Gastrocnemius medialis (tissue), 4 donors: ENCODE measurements at regions not wholly inside any gene's neighbourhood (a gene's known extent, or its start where the extent isn't known, plus 50 kb on each side); places are given as distances from the start of the nearest gene placed in this dataset.
"Not testable (repeated sequence)": the region's sequence is repeated elsewhere in the genome, so short reads cannot be mapped to it uniquely, and the experiment has no call there.

ENCODE experiments used
- ATAC-seq, 2 donors: fragments of 150-250 bp; one replicate each; pipeline ENCODE4 v1.9.1; 2016
- DNase-seq, 2 donors: peaks; one replicate each; pipeline ENCODE4 v3.0.0-alpha.2; 2019
- H3K27ac ChIP-seq, 4 donors: fragments of 200-600 bp; sonication (generic); 1 replicate in 1 of 4; 2 replicates in 3 of 4; pipeline ENCODE4 v1.5.1; 2016 to 2018; ENCODE audit warnings: mild to moderate bottlenecking in 2 of 4, moderate library complexity in 1 of 4
- H3K27me3 ChIP-seq, 3 donors: fragments of 200-600 bp; sonication (generic) in 2 of 3; 1 replicate in 1 of 3; 2 replicates in 2 of 3; pipeline versions ENCODE4 v1.5.1 to v1.6.0; 2016 to 2019; ENCODE audit warnings: mild to moderate bottlenecking in 1 of 3, moderate library complexity in 1 of 3
- H3K36me3 ChIP-seq, 2 donors: fragments of 200-600 bp; sonication (generic) in 1 of 2; one replicate each; pipeline ENCODE4 v1.5.1; 2017 to 2018
- H3K4me1 ChIP-seq, 2 donors: fragments of 200-600 bp; sonication (generic) in 1 of 2; one replicate each; pipeline ENCODE4 v1.5.1; 2016 to 2017; ENCODE audit warnings: mild to moderate bottlenecking in 2 of 2
- H3K4me3 ChIP-seq, 4 donors: fragments of 200-600 bp; sonication (generic) in 3 of 4; 1 replicate in 1 of 4; 2 replicates in 3 of 4; pipeline ENCODE4 v1.5.1; 2016 to 2019; ENCODE audit warnings: mild to moderate bottlenecking in 2 of 4
- H3K9me3 ChIP-seq, 3 donors: fragments of 200-600 bp; sonication (generic) in 2 of 3; 1 replicate in 1 of 3; 2 replicates in 2 of 3; pipeline ENCODE4 v1.5.1; 2016 to 2019
- CTCF ChIP-seq, 5 experiments: fragments of 450-650 bp in 3 of 5; fragments of 200-600 bp in 2 of 5; sonication (generic) in 2 of 5; IDR thresholded peaks in 4 of 5; conservative IDR thresholded peaks in 1 of 5; 1 replicate in 4 of 5; 2 replicates in 1 of 5; pipeline ENCODE4 v1.5.1; 2016 to 2019; ENCODE audit warnings: antibody characterized with exemption in 5 of 5, mild to moderate bottlenecking in 3 of 5, moderate library complexity in 3 of 5
- POLR2A ChIP-seq, 2 donors: fragments of 450-650 bp; IDR thresholded peaks; one replicate each; pipeline ENCODE4 v1.6.1; 2017; ENCODE audit warnings: antibody characterized with exemption in 2 of 2, mild to moderate bottlenecking in 2 of 2, moderate library complexity in 2 of 2
- in situ Hi-C, 4 donors: fragments of 200-750 bp; cut with MboI; loops; one replicate each; pipeline versions ENCODE4 v1.15.0 to v1.8.0; 2017; ENCODE audit warnings: low sequenced_read_pairs in 4 of 4
- intact Hi-C: fragments of 100-400 bp; cut with DNase I; formaldehyde crosslinking; loops from one replicate; pipeline ENCODE4 v1.15.1; 2023; ENCODE audit warnings: low total_unique reads

- H3K36me3 ChIP-seq, result no peaks in the 10 kb centered on the region
- intact Hi-C loops, result no loop called here
- no peaks in the 10 kb centered on the region for H3K4me1 ChIP-seq
- TF ChIP-seq CTCF (IDR thresholded peaks at IDR 0.05 in 4 of 5, conservative IDR thresholded peaks at IDR 0.05 in 1 of 5), result no peak
- no peak overlapping the region for H3K4me3 ChIP-seq
- in situ Hi-C loops, result no loop called here
- DNase-seq (no peak), ATAC-seq (no peak)
- H3K27me3 ChIP-seq, result no peaks in the 10 kb centered on the region
- no peak overlapping the region for H3K27ac ChIP-seq
- H3K9me3 ChIP-seq, result no peaks in the 10 kb centered on the region
Observed at GRCh38 chr2:17460371-17461086, 57.7 kb downstream of the RAD51AP2 start.

- in situ Hi-C loops, result no loop called here
- intact Hi-C loops, result no loop called here
- ATAC-seq, result no peak
Observed at GRCh38 chr2:17455343-17455742, 62.9 kb downstream of the RAD51AP2 start.

GRCh38 chr2:17446191-17446590 is 72.0 kb downstream of the RAD51AP2 start:
- H3K4me1 ChIP-seq, H3K36me3 ChIP-seq, H3K4me3 ChIP-seq, H3K27ac ChIP-seq, in situ Hi-C loops, intact Hi-C loops, H3K9me3 ChIP-seq, H3K27me3 ChIP-seq, ATAC-seq, DNase-seq: not testable (repeated sequence)

More at GRCh38 chr2:17455343-17455742, 62.9 kb downstream of the RAD51AP2 start:
- Histone ChIP-seq H3K9me3 (no peaks in the 10 kb centered on the region), H3K36me3 (no peaks in the 10 kb centered on the region), H3K27me3 (no peaks in the 10 kb centered on the region), H3K4me1 (no peaks in the 10 kb centered on the region), H3K27ac (no peak overlapping the region), H3K4me3 (no peak overlapping the region)
- no peak for DNase-seq
- no peak for TF ChIP-seq POLR2A (IDR thresholded peaks at IDR 0.05)
- no peak for TF ChIP-seq CTCF (IDR thresholded peaks at IDR 0.05 in 4 of 5, conservative IDR thresholded peaks at IDR 0.05 in 1 of 5)

- TF ChIP-seq CTCF (IDR thresholded peaks at IDR 0.05 in 4 of 5, conservative IDR thresholded peaks at IDR 0.05 in 1 of 5), result no peak
- TF ChIP-seq POLR2A (IDR thresholded peaks at IDR 0.05), result no peak
- in situ Hi-C loops (no loop called here), intact Hi-C loops (no loop called here)
- no peak overlapping the region for H3K27ac ChIP-seq
- DNase-seq (no peak), ATAC-seq (no peak)
- H3K4me3 ChIP-seq, result no peak overlapping the region
- H3K27me3 ChIP-seq, result no peaks in the 10 kb centered on the region
- no peaks in the 10 kb centered on the region for H3K36me3 ChIP-seq
- H3K9me3 ChIP-seq, result no peaks in the 10 kb centered on the region
- H3K4me1 ChIP-seq, result no peaks in the 10 kb centered on the region
Observed at GRCh38 chr2:17445744-17446143, 72.5 kb downstream of the RAD51AP2 start.

GRCh38 chr2:17442334-17442733 is 75.9 kb downstream of the RAD51AP2 start:
- intact Hi-C loops (no loop called here), in situ Hi-C loops (no loop called here)
- no peaks in the 10 kb centered on the region for H3K36me3 ChIP-seq
- ATAC-seq (no peak), DNase-seq (no peak)
- no peaks in the 10 kb centered on the region for H3K27me3 ChIP-seq
- no peak for TF ChIP-seq CTCF (IDR thresholded peaks at IDR 0.05 in 4 of 5, conservative IDR thresholded peaks at IDR 0.05 in 1 of 5)
- TF ChIP-seq POLR2A (IDR thresholded peaks at IDR 0.05), result no peak
- no peaks in the 10 kb centered on the region for H3K4me1 ChIP-seq
- no peak overlapping the region for H3K27ac ChIP-seq
- no peak overlapping the region for H3K4me3 ChIP-seq
- no peaks in the 10 kb centered on the region for H3K9me3 ChIP-seq
